ENCODE measurements at regions not wholly inside any gene's neighbourhood (a gene's known extent, or its start where the extent isn't known, plus 50 kb on each side); places are given as distances from the start of the nearest gene placed in this dataset.
A peak's percentile ranks its signal among the peaks of the same experiment; 100 is the strongest.

DNA sequence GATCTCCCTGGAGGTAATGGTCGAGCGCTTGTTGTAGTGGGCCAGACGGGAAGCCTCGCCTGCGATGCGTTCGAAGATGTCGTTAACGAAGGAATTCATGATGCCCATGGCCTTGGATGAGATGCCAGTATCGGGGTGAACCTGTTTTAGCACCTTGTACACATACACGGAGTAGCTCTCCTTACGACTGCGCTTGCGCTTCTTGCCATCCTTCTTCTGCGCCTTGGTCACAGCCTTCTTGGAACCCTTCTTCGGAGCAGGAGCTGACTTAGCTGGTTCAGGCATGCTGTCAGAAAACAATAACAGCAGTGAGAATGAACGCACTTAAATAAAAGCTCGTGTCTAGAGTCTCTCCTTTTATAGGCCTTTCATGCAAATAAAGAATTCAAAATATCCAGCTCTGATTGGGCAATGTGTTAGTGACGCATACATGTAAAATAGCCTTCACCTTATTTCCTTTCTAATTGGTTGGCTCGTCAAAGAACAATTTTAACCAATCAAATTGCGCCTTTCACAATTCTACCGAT, 129.2 kb downstream of the HFE start:
- peak in 4 of 5 donors; percentile 56 to 98 (median 69) for DNase-seq

DNA sequence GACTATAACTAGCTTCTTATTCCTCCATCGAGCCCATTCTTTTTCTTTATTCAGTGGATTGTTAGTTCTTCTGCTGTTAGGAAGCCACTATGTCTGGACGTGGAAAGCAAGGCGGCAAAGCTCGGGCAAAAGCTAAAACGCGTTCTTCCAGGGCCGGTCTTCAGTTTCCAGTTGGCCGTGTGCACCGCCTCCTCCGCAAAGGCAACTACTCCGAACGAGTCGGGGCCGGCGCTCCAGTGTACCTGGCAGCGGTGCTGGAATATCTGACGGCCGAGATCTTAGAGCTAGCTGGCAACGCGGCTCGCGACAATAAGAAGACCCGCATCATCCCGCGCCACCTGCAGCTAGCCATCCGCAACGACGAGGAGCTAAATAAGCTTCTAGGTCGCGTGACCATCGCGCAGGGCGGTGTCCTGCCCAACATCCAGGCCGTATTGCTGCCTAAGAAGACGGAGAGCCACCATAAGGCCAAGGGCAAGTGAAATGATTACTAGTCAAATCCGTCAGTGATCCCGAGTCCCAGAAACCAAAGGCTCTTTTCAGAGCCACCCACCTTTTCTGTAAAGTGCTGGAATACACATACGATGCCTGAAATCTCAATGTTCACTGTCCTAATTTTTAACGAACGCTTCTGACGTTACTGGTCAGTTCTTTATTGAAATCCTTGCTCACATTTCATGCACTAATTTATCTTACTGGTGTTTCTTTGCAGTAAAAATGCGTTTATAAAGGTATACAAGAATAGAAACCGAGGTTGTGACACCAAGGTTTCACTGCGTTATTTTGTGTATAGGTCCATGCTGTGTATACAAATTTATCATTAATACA, 129.9 kb downstream of the HFE start:
- peak in 4 of 5 donors; percentile 57 to 77 (median 72) for DNase-seq

DNA sequence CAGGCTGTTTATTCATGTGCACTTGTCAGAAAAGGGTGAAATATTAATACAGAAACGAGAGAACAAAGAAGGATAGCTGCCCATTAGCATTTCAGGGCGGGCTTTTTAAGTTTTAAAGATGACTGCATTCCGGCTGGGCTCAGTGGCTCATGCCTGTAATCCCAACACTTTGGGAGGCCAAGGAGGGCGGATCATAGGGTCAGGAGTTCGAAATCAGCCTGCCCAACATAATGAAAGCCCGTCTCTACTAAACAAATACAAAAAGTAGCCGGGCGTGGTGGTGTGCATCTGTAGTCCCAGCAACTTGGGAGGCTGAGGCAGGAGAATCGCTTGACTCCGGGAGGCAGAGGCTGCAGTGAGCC, 130.5 kb downstream of the HFE start:
- DNase-seq, result no peak

- no peak for DNase-seq
Observed at GRCh38 chr6:26218824-26219223, 131.6 kb downstream of the HFE start.

DNA sequence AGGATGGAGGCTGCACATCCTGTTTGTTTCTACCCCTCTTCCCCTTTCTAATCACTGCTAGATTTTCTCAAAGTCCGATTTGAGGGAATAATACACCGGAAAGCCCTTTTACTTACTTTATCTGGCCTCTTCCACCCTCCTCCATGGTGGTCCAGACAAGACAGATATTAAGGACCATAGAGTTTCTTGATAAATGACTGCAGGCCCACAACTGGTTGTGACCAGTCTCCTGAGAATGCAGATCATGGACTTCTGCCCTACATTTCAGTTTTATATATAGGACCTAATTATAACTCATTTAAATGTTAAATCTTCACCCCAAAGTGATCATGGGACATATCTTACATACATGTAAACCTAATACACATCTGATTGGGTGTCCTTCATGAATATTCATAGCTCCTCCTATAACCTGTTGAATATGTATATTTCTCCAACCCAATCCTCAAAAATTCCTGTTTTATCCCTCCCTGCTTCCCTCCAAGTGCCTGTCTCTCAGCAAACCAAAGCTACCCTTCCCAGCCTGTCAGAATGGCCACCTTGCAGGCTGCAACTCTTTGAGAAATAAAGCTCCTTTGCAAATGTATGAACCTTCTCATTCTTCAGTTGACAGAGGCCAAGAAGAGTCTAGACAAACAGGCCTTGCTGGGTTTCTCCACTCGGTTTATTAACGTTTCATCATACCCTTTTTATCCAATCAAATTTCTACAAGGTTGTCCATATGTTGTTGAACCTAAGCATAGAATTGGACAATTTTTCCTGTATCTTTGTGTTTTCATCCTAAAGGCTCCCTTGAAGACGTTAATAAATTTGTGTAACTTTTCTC, 133.1 kb downstream of the HFE start:
- no peak for DNase-seq

DNA sequence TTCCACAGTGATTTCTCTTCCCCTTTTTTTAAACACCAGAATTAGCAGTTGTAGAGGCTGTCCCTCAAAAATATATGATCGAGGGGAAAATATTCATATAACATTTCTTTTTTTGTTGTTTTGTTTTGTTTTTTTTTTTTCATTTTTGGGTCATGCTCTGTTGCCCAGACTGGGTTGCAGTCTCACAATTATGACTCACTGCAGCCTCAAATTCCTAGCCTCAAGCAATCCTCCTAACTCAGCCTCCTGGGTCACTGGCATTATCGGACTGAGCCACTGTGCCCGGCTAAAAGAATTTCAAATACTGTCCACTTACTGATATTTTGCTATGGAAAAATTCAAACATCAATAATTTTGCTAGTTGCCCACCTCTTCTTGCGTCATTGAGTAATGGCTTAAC, 134.0 kb downstream of the HFE start:
- DNase-seq, result no peak

GRCh38 chr6:26222571-26222970, 135.3 kb downstream of the HFE start:
- peak in 1 of 5 donors; percentile 55 for DNase-seq

- no peak for DNase-seq
Observed at GRCh38 chr6:26223228-26223627, 136.0 kb downstream of the HFE start.

GRCh38 chr6:26223650-26224546, 136.7 kb downstream of the HFE start:
- peak; percentile 50 to 84 (median 57) for DNase-seq

GRCh38 chr6:26224547-26224912, 137.3 kb downstream of the HFE start:
- DNase-seq, result no peak

DNA sequence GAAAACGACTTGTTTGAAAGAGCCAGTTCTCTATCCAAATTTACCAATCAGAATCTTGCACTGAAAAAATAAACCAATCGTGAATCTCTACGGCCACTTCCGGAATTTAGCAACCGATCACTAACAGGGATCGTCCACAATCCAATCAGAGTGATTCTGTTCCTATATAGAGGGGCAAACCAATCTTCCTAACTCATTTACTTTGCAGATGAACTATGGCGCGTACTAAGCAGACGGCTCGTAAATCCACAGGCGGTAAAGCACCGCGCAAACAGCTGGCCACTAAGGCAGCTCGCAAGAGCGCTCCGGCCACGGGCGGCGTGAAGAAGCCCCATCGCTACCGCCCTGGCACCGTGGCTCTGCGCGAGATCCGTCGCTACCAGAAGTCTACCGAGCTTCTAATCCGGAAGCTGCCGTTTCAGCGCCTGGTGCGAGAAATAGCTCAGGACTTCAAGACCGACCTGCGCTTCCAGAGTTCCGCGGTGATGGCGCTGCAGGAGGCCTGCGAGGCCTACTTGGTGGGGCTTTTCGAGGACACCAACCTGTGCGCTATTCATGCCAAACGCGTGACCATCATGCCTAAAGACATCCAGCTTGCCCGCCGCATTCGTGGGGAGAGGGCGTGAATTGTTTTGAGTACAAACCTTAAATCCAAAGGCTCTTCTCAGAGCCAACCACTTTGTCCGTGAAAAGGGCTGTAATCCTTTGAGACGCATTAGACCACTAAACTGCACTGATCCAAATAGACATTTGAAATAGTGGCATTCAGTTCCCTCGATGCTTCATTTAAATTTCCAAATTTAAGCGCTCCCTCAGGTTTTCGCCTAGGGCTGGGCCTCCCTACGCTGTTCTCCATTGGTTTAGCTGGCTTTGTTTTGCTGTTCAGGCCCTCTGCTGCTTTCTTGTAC, 138.0 kb downstream of the HFE start:
- peak in 1 of 5 donors; percentile 41 for DNase-seq

- no peak for DNase-seq
Observed at GRCh38 chr6:26225848-26226578, 138.8 kb downstream of the HFE start.

GRCh38 chr6:26226579-26226967, 138.4 kb upstream of the BTN3A2 start:
- no peak for DNase-seq

DNA sequence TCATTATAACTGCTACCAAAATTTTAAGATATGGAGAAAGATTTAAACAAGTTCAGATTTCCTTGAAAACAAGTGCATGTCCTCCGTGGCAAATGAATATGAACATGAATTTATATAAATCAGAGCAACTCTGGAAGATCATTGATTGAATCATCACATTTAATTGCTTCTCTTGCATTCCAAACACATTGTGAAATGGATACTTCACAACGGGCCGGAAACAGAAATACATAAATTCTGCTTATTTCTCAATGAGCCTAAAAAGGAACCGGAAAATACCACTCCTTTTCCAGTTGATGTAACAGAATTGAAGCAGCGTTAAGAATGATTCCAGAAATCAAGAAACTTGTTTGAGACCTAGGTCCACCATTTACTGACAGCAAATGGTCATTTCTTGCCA, 134.6 kb upstream of the BTN3A2 start:
- no peak for DNase-seq

- no peak for DNase-seq
Observed at GRCh38 chr6:26231006-26231587, 133.9 kb upstream of the BTN3A2 start.

- no peak for DNase-seq
Observed at GRCh38 chr6:26232306-26232939, 132.6 kb upstream of the BTN3A2 start.

DNA sequence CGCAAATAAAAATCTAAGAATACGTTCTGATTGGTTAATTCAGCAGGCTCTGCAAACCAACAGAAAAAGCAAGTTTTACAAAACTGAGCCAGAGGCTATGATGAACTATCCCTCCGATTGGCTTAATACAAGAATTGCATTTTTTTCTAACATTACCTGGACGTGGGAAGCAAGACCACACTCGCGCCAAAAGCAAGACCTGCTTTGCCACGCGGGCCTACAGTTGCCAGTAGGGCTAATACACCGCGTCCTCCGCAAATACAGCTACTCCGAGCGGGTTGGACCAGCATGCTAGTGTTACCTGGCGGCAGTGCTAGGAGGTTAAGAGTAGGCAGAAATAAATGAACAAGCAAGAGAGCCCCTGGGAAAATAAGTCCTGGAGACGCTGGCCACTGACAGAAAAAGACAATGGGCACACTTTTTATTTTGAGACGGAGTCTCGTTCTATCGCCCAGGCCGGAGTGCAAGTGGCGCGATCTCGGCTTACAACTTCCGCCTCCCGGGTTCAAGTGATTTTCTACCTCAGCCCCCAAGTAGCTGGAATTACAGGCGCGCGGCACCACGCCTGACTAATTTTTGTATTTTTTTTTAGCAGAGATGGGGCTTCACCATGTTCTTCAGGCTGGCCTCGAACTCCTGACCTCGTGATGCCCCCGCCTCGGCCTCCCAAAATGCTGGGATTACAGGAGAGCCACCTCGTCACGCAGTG, 131.9 kb upstream of the BTN3A2 start:
- DNase-seq, result peak in 2 of 5 donors; percentile 36 to 77

DNA sequence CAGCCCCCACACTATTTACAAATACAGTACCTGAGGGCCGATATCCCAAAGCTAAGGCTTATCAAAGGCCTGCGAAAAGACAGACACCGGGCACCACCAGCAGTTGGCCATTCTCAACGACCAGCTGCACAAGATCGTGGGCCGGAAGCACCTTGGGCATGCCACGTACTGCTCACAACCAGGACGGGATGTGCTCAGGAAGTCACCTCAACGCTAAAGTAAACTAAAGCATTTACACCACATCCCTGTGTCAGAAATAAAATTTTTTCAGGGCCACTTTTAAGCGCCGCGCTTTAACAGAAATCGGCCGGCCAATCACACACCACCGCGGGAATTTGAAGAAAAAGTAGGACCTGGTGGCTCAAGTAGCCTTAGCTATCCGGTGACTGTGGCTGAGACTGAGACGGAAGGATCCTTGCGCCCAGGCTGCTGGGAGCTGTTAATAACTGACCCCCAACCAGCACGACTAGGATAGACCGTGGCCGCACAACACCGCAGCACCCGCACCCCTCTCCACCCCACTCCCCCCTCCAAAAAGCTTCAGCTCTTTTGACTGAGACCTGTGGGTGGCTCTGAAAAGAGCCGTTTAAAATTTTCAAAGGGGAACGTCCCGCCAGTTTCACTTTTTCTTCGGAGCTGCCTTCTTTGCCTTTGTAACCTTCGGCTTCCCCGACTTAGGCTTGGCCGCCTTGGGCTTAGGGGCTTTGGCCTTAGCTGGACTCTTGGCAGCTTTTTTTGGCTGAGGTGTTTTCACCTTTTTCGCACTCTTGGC, 131.2 kb upstream of the BTN3A2 start:
- DNase-seq, result peak; percentile 47 to 90 (median 56)
